ENCODE measurements at regions not wholly inside any gene's neighbourhood (a gene's known extent, or its start where the extent isn't known, plus 50 kb on each side); places are given as distances from the start of the nearest gene placed in this dataset.

- no peak for DNase-seq (ENCODE audit: low spot score)
Observed at GRCh38 chr7:19448091-19448490, 260.7 kb downstream of the POLR1F start.

DNA sequence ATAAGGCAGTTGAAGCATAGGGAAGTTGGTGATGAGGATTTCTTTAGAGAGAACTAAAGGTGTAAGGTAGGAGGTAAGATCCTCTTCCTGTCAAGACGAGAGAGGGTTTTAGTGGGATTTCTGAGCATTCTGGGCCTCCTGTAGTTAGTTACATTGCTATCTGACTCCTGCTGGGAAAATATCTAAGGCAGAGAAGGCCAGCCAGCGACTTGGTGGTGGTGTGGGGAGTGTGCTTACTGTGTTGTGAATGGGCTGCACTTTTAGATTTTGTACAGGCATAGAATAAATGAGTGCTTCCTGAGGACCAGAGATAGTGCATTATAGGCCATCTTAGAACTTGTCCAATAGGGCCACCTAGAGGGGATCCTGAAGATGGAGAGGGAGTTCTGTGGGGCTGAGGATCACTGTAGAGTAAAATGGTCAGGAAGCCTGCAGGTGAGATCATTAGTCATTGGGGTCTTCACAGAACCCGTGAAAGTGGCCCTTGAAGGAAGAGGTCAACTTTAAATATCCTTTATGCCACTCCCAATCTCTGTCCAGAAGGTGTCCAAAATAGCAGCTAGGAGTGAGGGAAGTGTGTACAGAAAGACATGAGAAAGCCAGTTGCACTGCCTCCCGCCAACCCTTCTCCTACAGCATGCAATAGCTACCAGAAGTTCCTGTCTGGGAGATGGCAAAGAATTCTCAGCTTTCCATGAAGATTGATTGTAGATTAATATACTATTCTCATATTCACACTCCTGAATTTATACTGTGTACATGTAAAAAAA is 266.6 kb downstream of the POLR1F start:
- peak; percentile 89 for DNase-seq (ENCODE audit: low spot score)

- DNase-seq (ENCODE audit: low spot score): no peak
Observed at GRCh38 chr7:19439517-19439916, 269.3 kb downstream of the POLR1F start.

DNA sequence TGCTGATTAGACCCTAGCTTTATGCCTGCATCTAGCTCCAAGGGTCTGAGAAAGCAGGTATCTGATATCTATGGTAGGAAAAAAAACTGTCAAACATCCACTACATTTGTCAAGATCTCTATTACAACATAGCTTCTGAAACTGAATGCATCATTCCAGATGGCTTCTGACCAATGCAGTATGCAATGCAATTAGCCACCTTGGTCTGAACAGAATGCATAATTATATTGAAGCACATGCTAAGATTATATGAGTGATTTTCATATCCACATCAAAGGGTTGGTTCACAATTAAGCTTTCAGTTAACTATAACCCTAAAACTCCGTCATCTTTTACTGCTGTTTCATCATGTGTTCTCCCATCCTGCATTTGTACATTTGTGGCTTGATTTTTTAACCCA is 271.4 kb downstream of the POLR1F start:
- no peak for DNase-seq (ENCODE audit: low spot score)

DNA sequence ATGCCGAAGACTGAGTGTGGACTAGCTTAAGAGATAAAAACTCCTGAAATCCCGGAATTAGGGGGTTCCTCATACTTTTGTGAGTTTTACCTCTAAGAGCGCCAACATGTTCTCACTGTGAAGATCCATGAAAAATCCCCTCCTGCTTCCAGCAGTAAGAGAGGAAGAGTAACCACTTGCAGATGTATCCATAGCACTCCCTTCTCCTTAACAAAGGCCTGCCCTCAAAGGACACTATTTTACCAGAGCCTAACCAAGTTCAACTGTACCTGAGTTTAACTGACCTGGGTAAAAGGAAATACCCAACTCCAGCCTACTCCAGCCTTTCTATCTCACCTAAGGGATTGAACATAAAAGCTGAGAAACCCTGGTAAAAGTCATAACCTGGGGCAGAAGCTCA is 280.9 kb downstream of the POLR1F start:
- DNase-seq (ENCODE audit: low spot score): no peak

- no peak for DNase-seq (ENCODE audit: low spot score)
Observed at GRCh38 chr7:19421861-19422260, 276.6 kb upstream of the FERD3L start.

DNA sequence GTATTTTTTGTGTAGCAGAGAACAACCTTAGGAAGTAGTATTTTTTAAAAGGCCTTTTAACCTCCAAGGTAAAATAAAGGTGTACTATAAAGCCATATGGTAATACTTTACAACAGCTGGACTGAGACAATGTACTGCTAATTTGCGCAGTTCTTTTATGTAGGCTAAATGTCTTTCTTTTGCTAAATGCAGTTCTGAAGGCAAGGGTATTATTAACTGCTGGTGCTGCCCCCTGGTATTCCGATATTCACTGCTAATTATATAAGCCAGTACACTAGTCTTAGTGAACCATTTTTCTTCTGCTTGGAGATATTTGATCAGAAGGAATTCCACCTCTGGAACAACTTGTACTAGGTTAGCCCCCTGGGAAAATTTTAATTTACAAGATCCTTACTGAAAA is 272.0 kb upstream of the FERD3L start:
- DNase-seq (ENCODE audit: low spot score): no peak

GRCh38 chr7:19415123-19415522 is 269.9 kb upstream of the FERD3L start:
- no peak for DNase-seq (ENCODE audit: low spot score)

DNA sequence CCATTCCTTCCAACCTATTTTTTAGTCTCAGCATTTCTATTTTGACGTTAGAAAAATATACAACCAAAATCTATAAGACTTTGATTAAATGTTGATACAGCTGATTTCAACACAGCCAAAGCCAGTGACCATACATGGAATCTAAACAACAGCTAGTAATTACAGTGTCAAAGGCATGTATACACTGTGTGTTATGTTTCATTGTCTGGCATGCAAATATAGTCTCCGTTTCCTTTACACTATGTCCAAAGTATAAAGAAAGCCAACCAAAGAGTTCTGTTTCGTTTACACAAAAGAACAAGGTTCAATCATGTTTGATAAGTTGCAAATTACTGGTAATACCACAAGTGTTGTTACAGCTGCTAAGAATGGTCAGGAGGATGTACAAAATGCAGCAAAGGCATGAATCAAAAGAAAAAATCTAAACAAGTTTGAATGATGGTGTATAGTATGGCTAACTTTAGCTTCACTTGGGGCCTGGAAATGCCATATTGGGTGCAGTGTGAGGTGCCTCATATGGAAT is 268.3 kb upstream of the FERD3L start:
- peak; percentile 53 for DNase-seq (ENCODE audit: low spot score)

GRCh38 chr7:19410691-19411090 is 265.5 kb upstream of the FERD3L start:
- no peak for DNase-seq (ENCODE audit: low spot score)

DNA sequence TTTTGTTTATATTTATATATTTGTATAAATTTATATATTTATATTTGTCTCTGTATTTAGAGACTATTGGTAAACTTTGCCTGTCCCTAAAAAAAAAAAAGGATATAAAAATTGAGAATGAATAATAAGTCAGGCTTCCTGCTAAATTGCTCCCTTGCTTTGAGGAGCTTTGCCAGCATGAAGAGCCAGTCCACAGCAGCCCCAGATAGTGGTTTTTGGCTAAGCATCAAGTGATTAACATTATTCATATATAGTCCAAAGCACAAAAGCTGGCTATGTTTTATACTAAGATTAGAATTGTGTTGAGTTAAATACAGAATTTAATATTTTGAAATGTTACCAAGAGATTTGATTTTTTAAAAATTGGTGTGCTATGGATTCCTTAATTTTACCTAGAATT is 264.9 kb upstream of the FERD3L start:
- DNase-seq (ENCODE audit: low spot score): no peak

DNA sequence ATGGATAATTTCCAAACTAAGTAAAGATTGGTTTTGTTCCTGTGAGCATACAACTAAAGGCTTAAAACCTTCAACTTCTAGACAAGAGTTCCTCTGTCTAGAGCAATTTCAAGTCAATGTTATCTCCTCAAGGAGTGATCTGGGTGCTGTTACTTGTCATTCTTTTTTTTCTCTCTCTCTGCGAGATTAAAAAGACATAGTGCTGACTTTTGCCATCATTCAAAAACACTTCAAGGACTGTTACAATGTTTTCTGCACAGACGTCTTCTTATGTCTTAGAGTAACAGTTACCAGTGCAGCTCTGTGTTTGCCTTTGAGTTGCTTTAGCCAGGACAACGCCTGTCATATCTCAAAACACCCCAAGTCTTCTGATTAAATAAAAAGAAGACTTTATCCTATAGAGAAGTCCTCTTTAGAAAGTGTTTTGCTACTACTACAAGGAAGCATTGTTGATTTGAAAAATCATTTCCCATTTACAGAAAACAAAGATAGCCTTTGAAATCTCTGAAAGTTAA is 263.5 kb upstream of the FERD3L start:
- no peak for DNase-seq (ENCODE audit: low spot score)

DNA sequence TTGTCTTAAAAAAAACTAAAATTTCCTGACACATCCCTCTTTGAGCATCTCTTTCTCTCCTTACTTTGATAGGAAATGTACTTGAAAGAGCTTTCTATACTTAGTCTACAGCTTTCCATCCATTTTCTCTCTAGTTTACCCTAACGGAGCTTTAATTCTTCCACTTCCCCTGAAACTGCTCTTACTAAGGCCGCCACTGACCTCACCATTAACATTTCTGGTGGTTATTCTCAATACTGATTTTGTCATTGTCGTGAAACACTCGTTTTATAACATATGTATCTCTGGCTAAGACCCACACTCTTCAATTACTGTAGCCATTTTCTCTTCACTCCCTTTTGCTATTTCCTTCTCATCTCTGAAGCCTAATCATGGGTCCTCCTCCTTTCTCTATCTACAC is 262.0 kb upstream of the FERD3L start:
- no peak for DNase-seq (ENCODE audit: low spot score)

GRCh38 chr7:19405541-19405940 is 260.3 kb upstream of the FERD3L start:
- DNase-seq (ENCODE audit: low spot score): peak; percentile 78

DNA sequence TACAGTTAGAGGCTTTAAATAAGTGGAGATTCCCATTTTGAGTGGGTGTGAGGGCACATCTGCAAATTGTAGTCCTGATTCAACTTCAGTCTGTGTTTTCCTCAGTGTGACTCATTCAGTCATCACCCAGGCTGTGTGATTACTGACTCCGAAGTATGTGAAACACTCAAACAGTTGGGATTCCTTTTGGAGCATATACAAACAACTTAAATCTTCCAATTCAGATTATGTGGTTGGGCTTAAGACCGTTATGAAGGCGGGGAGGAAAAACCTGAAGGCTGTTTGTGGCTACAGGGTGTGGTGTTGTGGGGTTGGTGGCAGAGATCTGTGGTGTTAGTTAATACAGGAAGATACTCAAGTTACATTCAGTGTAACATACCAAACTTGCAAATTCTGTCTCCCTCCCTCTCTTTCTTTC is 259.7 kb upstream of the FERD3L start:
- peak; percentile 100 for DNase-seq (ENCODE audit: low spot score)

- no peak for DNase-seq (ENCODE audit: low spot score)
Observed at GRCh38 chr7:19403691-19404090, 258.5 kb upstream of the FERD3L start.

DNA sequence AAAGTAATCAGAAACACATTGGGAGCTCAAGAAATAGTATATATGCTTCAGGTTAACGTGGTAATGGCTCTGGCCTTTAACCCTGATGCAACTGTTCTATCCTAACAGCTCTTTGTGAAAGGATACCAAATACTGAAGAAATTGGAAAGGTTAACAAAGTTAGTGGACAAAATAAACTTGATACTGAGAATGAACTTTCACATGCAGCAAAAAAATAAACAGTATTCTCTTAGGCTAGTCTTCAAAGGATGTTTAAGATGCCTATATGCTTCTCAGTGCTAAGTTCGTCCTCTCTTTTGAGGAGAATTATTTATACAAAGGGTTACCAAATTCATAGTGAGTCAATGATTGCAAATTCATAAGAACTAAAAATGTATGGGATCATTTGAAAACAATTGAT is 256.2 kb upstream of the FERD3L start:
- no peak for DNase-seq (ENCODE audit: low spot score)

DNA sequence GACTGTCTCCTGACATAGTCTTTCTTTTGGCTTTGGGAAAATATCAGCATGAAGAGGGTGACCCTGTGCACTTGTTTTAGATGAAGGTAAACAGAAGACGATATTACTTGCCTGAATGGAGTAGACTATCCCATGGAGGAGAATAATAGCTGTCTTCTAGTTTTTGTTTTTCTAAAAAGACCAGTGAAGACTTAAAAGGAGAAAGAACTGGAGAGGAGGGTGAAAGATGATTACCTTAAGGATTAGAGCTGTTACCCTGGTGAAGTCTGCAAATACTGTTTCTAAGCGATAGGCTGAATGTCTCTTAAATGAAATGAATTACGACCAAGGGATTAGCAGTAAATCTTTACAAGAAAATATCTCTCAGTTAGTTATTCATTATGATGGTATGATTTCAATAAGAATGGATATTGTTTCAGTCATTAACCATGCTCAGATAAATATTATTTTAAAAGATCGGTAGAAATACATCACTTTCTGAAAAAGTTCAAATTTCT is 255.6 kb upstream of the FERD3L start:
- no peak for DNase-seq (ENCODE audit: low spot score)

- peak; percentile 78 for DNase-seq (ENCODE audit: low spot score)
Observed at GRCh38 chr7:19397911-19398310, 252.7 kb upstream of the FERD3L start.

DNA sequence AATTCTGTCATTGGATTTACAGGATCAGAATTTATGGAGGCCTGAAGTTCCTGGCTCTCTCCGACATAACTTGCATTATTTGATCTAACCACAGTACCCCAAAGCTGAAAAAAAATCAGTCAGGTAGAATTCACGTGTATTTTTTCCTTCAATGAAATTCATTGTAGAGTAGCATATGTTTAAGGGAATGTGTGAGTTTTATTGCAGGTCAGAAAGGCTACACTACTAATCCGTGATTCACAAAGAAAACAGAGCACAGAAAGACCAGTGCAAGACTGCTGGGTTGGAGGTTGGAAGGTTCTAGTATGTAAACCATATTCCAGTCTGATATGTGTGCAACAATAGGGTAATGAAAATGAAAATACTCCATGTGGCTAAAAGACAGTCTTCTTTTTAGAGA is 247.0 kb upstream of the FERD3L start:
- peak; percentile 37 for DNase-seq (ENCODE audit: low spot score)

DNA sequence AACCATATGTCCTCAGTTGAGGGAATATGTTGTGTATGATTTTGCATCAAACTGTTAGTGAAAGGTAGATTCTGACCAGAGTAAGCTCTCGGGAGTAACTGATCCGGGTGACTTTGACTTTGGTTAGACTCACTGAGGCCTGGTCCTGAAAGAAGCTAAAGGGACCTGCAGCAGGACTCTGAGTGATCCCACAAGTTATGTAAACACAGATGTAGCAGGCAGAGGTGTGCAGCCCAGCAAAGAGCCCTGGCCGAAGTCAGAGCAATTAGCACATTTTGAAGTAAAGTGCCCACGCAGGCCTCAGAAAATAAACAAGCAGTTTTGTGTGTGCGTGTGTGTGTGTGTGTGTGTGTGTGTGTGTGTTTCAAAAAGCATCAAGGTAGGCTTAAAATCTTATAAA is 245.6 kb upstream of the FERD3L start:
- peak; percentile 53 for DNase-seq (ENCODE audit: low spot score)

DNA sequence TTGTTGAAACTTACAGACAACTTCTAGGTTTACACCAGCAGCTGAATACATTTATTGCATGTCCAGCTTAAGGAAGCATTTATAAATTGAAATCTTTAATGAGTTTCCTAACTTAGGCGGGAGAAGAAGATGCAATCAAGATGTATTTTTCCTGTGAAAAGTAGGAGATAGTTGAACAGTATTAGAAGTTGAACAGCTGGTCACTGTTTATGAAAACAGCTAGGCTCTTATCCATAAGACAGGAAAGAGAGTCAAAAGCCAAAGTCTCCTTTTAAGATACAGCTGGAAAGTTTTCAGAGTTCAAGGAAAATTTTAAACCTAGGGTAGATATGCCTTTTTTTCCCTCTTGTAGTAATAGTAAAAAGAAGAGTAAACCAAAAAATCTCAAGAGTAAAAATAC is 236.1 kb upstream of the FERD3L start:
- no peak for DNase-seq (ENCODE audit: low spot score)

GRCh38 chr7:19378345-19378714 is 233.1 kb upstream of the FERD3L start:
- peak; percentile 33 for DNase-seq (ENCODE audit: low spot score)
